ENCODE measurements at regions not wholly inside any gene's neighbourhood (a gene's known extent, or its start where the extent isn't known, plus 50 kb on each side); places are given as distances from the start of the nearest gene placed in this dataset.

DNA sequence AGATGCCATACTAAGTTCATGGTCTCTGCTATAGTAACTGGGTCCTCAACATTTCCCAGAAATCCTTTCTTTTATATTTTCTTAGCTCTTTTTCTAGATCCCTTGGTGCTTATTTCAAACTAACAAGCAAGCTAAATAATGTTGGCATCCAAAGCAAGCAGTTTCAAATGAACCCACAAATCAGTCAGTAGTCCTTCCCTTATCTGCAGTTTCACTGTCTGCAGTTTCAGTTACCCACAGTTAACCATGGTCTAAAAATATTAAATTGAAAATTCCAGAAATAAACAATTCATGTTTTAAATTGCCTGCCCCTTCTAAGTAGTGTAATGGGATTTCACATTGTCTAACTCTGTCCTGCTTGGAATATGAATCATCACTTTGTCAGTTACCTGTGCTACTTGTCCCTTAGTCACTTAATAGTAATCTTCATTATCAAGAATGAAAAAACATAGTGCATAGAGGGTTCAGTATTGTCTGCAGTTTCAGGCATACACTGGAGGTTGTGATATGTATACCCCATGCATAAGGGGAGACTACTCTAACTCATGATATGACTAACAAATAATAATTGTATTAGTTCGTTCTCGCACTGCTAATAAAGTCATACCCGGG, 633.7 kb downstream of the MECOM start:
- TF ChIP-seq, protein P1, sequence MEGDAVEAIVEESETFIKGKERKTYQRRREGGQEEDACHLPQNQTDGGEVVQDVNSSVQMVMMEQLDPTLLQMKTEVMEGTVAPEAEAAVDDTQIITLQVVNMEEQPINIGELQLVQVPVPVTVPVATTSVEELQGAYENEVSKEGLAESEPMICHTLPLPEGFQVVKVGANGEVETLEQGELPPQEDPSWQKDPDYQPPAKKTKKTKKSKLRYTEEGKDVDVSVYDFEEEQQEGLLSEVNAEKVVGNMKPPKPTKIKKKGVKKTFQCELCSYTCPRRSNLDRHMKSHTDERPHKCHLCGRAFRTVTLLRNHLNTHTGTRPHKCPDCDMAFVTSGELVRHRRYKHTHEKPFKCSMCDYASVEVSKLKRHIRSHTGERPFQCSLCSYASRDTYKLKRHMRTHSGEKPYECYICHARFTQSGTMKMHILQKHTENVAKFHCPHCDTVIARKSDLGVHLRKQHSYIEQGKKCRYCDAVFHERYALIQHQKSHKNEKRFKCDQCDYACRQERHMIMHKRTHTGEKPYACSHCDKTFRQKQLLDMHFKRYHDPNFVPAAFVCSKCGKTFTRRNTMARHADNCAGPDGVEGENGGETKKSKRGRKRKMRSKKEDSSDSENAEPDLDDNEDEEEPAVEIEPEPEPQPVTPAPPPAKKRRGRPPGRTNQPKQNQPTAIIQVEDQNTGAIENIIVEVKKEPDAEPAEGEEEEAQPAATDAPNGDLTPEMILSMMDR (IDR thresholded peaks at IDR 0.05; ENCODE audit: insufficient read depth, missing control alignments), result no peak
- no peak for DNase-seq (ENCODE audit: insufficient read length, low spot score)
- no peak for FAIRE-seq

GRCh38 chr3:169028716-169029115, 634.8 kb downstream of the MECOM start:
- TF ChIP-seq, protein P1 (IDR thresholded peaks at IDR 0.05; ENCODE audit: insufficient read depth, missing control alignments), result no peak
- FAIRE-seq, result no peak

DNA sequence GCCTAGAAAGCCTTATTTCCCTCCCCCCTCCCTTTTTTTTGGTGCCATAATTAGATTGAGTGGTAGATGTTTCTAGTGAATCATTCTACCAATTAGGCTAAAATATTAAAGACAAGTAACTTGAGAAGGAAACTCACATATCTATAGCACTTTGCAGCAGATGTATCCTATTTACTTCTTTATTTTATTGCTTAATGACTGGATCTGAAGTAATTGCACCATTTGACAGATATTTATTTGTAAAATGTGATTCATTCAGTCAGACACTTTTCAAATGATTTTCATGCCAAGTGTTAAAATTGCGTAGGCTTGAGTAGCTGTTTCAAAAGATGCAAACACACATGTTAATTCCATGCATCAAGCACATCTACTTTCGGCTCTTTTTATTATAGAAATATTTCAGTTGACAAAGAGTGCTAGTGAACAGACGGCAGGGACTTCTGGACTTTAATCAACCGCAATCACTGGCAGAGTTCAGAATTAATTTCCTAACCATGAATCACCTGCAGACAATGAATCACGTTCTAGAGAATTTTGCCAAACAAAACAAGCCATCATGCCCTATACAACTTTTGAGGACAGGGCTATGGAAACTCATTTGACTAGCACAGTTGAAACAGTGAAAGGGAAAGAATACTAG, 636.8 kb downstream of the MECOM start:
- TF ChIP-seq, protein P1 (IDR thresholded peaks at IDR 0.05; ENCODE audit: insufficient read depth, missing control alignments), result no peak
- FAIRE-seq, result no peak
- DNase-seq (ENCODE audit: insufficient read length, low spot score), result no peak

More at GRCh38 chr3:169028716-169029115, 634.8 kb downstream of the MECOM start:
- no peak for DNase-seq (ENCODE audit: insufficient read length, low spot score)

DNA sequence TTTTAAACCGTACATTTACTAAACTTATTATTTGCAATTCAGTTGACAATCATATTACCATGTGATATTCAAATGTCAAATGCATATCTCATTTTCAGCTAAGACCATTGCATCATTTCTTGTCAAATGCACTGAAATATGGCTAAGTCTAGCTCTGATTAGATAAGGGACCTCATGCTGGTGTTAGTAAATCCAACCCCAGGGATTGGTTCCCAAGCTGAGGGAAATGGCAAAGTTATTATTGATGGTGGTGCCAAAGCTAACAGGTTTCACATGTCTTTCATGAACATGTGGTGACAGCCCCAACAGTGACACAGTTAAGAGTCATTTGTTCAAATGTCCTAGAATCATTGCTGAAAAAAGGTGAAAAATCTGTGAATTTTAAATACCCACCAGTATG, 641.1 kb downstream of the MECOM start:
- TF ChIP-seq, protein P1 (IDR thresholded peaks at IDR 0.05; ENCODE audit: insufficient read depth, missing control alignments), result no peak
- DNase-seq (ENCODE audit: insufficient read length, low spot score), result no peak
- FAIRE-seq, result no peak

DNA sequence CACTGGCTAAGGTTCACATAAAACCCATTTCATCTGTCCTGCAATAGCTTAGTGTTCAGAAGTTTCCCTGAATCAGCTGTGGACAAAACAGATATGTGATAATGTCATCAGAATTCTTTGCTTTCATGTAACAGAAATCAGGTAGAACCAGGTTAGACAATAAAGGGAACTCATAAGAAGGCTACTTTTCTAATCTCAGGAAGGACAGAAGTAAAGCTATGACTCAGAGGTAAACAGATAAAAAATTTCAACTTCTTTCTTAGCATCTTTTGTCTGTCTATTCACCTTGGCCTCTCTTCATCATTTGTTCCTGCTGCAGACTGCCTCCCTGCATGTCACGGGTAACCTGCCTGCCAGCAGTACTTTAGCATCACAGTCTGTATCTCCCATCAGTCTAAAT, 643.1 kb downstream of the MECOM start:
- FAIRE-seq (no peak), DNase-seq (ENCODE audit: insufficient read length, low spot score) (no peak)
- TF ChIP-seq, protein P1 (IDR thresholded peaks at IDR 0.05; ENCODE audit: insufficient read depth, missing control alignments), result no peak

GRCh38 chr3:169009453-169009852, 654.1 kb downstream of the MECOM start:
- TF ChIP-seq, protein P1 (IDR thresholded peaks at IDR 0.05; ENCODE audit: insufficient read depth, missing control alignments), result no peak
- peak; percentile 63 for FAIRE-seq
- no peak for DNase-seq (ENCODE audit: insufficient read length, low spot score)

GRCh38 chr3:169008776-169009358, 654.6 kb downstream of the MECOM start:
- DNase-seq (ENCODE audit: insufficient read length, low spot score) (no peak), FAIRE-seq (peak; percentile 81)
- TF ChIP-seq, protein P1 (IDR thresholded peaks at IDR 0.05; ENCODE audit: insufficient read depth, missing control alignments), result no peak

Data from D721Med (cell line).